ENCODE measurements at regions not wholly inside any gene's neighbourhood (a gene's known extent, or its start where the extent isn't known, plus 50 kb on each side); places are given as distances from the start of the nearest gene placed in this dataset.
"Not testable (repeated sequence)": the region's sequence is repeated elsewhere in the genome, so short reads cannot be mapped to it uniquely, and the experiment has no call there.

DNA sequence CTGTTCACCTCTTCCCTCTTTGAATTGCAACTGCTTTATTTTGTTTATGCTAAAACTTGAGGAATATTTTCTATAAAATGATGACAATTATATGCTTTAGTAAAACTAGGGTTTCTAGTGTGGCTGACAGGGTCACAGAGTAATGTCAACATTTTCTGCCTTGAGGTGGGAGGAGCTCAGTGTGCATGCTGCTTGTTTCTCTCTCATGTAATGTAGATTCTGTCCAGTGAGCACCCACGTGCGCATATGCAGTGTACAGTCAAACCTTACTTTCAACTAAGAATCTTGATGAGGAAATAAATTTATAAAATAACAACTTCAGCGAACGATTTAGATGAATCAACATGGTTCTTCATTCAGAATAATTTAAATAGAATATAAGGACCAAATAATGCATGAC is 603.9 kb downstream of the PCDH17 start:
- DNase-seq = no peak

DNA sequence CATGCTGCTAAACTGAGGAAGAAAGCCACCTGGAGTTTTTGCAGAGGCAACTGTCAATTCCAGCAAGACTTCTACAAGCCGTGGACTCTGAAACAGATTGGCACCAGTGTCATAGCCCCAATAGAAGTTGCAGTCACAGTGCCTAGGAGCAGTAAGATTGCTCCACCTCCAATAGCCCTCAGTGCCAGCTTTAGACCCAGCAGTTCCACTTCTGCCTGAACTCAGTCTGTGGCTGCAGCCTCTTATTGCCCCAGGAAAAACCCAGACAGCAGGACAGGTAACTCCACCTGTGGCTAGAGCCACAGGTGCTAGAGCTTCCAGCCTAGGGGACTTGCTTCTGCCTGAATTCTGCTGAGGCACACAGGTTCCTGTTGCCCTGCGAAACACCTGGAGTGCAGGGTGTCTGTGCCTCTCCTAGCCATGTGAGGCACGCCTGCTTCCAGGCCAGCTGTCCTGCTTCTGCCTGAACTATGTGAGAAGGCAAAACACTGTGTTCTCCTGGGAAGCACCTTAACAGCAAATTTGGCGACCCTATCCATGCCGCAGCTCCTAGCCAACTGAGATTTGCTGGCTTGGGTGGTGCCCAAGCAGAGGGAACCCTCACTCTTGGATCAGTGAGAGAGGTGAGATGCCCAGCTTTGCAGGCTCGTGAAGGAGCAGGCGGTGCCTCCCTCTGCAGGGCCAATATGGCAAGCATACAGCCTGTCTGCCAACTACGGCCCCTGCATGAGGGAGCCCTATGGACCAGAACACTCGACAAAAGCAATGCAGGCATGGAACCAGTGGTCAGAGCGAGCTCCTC is 607.6 kb downstream of the PCDH17 start:
- DNase-seq = no peak

DNA sequence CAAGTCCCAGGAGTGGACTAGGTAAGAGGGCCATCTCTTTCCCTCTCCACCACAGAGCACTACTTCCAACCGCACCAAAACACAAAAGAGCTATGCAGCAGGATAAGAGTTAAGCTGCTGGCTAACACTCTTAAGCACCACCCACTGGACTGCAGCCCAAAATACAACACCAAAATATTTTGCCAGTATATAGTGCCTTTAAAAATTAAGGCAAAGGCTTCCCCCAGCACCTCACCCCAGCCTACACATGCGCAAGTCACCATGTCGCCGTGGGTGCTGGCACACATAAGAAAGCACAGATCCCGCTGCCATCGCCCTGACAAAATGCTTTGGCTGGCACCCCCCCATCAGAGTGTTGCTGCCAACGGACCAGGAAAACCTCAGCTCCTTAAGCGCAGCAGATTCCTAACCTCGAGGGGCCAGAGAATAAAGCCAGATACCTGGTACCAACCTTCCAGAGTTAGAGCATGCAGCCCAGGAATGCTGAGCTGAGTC is 608.3 kb downstream of the PCDH17 start:
- no peak for DNase-seq

DNA sequence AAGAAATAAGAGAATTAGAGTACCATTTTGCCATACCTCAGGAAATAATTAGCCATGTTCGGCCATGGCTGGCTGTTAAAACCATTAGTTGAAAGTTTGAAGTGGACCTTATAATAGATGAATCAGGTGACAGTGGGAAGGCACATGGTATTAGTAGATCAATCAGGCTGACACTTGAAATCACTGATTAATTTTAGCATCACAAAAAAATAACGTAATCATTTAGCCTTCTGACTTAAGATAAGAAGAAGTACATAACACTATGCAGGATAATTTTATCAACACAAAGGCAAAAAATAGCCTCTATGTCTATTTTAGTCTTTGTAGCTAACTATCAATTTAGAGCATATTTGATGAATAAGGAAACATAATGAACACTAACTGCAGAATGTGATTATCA is 615.5 kb downstream of the PCDH17 start:
- no peak for DNase-seq

DNA sequence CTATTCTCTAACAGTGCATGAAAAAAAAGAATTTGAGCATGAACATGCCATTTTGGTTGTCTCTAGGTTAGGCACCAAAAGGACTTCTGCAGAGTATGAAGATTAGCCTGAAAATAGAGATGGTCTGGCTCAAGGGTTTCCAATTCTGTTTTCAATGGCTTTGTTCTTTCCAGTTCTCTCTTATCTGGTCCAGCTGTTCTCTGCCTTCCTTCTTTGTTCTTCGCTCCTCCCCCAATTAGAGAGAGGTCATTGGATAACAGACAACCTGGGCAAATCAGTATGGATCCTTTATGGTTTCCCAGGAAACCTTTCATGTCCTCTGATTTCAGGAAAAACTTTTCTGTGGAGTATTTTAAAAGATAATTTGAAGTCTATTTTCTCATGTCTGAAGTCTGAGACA is 623.4 kb downstream of the PCDH17 start:
- no peak for DNase-seq

DNA sequence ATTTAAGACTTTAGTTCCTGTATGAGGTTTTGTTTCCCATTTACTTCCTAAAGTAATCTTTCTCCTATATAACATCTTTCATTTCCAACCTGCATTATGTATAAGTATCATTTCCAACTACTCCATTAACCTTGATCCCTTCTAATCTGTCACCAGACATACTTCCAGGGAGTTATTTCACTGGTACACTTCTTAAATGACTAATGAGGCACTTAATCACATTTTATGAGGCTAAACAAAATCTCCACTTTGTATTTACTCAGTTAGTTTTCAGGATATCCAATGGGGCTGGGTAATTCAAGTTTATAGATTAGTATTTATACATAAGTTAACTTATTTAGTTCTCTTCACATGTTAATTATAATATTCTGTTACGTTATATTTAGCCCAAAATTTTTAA is 634.7 kb downstream of the PCDH17 start:
- DNase-seq = no peak

DNA sequence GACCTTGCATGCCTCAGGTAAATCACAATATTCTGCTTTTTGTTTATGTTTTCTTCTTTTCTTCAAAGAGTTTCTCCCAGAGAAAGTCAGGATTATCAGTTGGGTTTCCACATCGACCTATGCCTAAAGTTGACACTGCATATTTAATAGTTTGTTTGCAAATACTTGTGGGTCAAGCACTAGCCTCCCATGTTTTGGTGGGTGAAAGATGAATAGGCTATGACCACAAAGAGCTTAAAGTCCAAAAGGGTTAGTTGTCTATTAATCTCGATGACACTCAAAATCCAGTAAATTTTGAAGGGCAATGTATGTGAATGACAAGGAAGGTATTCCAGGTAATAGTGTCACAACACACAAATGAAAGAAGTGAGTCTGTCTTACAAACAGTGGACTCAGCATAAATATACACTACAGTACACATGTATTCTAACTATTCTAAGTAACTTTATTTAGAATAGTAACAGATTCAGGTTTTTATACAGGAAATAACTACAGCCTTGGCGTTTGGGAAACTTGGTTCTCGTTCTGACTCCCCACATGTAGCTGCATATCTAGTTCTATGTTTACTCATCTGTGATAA is 667.1 kb downstream of the PCDH17 start:
- no peak for DNase-seq

DNA sequence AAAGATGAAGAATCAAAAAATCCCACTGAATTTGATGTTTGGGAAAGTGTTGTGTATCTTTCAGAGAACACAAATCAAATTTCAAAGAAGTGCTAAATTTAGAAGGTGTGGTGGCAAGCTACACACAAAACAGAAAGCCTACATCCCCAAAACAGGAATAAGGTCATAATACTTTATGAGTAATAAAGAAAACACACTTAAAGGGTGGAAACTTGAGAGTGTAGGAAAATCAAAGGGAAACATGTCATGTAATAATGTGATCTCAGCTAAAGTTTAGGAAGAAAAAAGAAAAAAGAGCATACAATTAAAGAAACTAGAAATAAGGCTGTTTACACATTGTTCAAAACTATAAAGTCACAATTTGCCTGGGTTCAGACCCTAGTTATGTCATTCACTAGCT is 668.7 kb downstream of the PCDH17 start:
- no peak for DNase-seq

DNA sequence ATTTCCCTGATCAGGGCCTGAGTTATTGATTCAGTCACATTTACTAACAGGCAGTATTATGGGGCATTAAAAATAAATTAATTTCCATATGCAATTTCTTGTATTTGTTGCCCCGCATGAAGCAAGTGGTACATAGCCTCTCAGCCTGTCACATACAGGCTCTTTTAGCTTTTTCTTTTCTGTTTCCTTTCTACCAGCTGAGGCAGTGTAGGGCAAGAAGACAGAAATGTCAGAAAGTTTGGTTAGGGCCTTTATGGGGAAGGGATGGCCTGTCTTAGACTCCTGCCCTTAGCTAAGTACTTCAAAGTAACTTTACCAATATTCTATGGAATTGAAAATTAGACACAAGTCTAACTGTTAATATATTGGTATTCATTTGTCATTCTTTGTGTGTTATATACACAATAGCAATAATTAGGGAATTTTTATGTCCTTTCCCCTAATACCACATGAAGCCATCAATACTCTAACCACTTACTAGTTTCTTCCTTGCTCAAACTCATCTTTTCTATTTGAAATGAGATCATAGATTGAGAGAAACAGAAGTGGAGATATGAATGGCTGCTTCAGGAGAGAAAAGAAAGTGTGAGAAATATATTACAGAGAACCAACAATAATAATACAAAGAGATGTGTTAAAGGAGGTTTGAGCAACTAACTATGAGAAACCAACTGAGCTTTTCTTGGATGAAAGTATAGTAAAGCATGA is 669.6 kb downstream of the PCDH17 start:
- no peak for DNase-seq

DNA sequence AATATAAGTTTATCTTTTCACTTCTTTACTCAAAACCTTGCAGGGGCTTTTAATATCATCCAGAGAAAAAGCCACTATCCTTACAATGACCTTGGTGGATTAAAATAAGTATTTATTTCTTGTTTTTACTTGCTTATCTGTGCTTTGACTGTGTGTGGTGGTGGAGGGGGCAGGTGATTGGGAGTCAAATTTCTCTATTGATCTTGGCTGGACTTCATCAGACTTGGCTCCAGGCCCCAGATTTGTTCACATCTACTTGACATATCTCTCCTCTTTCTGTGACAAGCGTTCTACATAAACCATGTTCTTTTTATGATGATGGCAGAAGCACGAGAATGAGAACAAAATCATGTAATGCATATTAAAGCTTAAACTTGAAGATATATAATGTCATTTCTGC is 670.8 kb downstream of the PCDH17 start:
- DNase-seq = no peak

DNA sequence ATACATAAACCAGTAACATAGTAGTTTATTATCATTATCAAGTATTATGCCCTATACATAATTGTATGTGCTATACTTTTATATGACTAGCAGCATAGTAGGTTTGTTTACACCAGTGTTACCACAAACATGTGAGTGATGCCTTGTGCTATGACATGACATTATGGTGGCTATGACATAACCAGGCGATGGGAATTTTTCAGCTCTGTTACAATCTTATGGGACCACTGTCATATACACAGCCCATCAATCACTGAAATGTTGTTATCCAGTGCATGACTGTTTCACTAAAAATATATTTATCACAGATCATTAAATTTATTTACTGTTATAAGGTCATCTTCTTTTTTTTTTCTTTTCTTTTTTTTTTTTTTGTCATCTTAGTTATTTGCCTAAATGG is 674.5 kb downstream of the PCDH17 start:
- no peak for DNase-seq

DNA sequence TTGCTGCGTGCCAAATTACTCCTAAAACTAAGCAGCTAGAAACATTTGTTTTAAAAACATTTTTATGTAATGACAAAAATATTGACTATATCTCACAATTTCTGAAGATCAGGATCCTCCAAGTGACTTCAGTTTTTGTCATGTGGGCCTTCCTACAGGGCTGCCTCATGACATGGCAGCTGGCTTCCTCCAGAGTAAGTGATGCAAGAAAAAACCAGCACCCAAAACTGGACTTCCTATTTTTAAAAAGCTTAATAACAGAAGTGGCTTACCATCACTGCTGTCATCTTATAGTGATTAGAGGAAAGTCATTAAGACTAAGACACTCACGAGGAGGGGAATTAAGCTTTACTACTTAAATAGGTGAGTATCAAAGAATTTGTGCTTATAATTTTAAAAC is 681.7 kb downstream of the PCDH17 start:
- DNase-seq = no peak

DNA sequence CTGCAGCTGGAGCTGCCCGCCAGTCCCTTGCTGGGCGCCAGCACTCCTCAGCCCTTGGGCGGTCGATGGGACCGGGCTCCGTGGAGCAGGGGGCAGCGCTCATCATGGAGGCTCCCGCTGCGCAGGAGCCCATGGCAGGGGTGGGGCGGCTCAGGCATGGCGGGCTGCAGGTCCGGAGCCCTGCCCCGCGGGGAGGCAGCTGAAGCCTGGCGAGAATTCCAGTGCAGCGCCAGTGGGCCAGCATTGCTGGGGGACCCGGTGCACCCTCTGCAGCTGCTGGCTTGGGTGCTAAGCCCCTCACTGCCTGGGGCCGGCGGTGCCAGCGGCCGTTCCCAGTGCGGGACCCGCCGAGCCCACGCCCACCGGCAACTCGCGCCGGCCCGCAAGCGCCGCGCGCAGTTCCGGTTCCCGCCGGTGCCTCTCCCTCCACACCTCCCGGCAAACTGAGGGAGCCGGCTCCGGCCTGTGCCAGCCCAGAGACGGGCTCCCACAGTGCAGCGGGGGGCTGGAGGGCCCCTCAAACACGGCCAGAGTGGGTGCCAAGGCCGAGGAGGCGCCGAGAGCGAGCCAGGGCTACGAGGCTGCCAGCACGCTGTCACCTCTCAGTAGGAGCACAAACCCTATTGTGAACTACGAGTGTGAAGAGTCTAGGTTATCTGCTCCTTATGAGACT is 687.1 kb downstream of the PCDH17 start:
- no peak for DNase-seq

DNA sequence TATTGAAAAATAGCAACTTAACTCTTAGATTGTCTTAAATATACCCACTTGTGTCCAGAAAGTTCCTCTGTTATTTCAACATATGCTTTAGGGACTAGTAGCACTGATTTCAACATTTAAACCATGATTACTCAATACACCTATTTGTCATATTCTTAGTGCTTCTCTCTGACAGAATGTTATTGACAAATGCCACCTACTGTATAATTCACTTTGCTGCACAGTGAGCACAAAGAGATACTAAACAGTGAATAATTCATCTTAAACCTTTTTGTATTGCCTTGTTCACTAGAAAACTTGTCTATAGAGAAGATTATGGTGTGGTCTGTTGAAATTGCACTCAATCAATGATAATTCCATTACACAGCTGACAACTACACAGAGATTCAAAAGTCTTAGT is 692.6 kb downstream of the PCDH17 start:
- DNase-seq = no peak

DNA sequence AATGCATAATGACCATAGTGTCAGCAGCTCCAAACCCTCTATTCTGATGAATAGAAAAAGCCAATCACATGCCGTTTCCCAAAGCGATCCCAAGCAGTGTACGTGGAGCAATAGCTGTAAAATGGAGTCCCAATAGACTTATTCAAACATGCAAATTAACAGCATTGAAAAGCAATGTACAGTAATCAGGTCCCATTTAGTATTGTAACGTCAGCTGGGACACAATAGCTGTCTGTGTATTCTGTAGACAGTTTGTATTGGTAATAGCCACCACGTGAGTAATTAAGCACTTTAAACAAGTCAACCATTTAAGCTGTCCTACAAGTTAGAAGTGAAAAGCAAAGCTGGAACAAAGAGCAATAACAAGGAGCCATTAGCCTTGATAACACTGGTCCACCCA is 698.2 kb downstream of the PCDH17 start:
- no peak for DNase-seq

DNA sequence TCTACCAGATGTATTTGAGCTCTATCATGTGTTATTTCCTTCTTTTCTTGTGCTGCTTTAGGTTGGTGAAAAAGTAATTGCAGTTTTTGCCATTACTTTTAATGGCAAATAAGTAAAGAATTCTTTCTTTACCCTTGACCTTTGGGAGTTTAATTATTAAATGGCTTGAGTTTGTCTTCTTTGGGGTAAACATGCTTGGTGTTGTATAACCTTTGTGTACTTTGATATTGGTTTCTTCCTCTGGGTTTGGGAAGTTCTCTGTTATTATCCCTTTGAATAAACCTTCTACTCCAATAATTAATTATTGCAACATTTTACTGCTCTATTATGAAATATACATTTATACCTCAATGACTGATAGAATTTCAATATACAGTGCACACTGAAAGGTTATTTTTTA is 709.4 kb downstream of the PCDH17 start:
- no peak for DNase-seq

DNA sequence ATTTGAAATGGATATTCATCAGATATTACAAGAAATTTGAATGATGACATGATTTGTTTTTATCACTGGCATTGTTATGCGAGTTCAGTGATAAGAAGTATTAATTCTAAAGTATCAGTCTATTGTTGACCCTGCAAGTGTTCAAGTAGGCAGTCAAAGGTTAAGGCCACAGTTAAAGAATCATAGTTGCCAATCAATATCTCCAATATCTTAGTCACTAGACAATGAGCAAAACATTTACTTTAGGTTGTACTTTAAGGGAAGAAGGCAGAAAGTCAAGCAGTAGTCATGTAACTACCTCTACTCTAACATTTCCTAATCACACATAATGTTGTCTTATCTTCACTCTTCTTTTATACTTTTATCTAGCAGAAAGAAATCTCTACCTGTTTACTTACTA is 709.8 kb downstream of the PCDH17 start:
- no peak for DNase-seq

DNA sequence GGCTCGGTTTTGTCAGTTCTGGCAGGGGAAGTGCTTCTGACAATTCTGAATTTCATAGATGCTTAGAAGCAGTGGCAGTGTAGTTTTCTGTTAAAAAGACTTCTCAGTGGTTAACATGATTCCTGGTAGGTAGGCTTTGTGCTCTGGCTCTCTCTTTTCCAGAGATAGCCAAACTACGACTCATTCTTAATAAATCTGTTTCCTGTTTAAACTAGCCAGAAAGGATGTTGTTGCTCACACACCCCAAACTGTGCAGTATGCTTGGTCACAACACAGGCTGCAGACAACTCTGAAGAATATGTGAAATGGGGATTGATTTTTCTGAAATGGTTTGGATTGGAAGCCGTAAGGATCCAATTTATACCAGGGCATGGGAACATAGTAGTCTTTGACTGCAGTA is 711.5 kb downstream of the PCDH17 start:
- no peak for DNase-seq

DNA sequence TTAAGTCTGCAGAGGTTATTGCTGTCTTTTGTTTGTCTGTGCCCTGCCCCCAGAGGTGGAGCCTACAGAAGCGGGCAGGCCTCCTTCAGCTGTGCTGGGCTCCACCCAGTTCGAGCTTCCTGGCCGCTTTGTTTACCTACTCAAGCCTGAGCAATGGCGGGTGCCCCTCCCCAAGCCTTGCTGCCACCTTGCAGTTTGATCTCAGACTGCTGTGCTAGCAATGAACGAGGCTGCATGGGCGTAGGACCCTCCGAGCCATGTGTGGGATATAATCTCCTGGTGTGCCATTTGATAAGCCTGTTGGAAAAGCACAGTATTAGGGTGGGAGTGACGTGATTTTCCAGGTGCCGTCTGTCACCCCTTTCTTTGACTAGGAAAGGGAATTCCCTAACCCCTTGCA is 720.6 kb downstream of the PCDH17 start:
- not testable (repeated sequence) for DNase-seq

DNA sequence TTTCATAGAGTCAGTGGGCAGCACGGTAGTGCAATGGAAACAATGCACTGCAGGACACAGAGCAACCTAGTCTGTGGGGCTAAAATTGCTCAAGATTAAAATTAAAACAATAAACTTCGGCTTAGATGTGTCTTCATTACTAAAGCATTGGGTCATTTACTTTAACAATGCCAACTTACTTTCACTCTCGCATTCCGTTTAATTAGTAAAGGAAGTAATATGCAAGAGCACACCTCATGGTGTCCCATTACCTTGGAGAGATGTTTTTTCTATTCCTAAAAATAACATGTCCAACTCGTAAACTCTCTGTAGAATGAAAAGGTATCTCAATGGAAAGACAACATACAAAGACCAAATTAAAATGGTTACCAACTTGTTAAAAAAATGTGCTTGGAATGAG is 738.4 kb downstream of the PCDH17 start:
- no peak for DNase-seq

DNA sequence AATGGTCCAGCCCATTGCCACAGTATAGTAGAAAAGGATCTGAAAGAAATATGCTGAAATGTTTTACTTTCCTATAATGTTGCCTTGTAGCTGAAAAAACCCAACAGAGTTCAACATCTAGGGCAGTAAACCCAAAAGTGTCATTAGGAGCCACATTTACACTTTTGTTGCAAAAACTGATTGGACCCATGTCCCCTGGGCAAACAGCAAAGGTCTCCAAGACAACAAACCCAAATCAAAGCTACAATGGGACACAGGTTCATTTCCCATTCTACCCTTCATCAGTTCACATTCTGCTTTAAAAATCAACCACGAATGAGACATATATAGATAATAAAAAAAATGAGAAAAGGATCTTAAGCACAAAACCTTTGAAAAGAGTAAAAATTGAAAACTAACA is 744.8 kb downstream of the PCDH17 start:
- no peak for DNase-seq

DNA sequence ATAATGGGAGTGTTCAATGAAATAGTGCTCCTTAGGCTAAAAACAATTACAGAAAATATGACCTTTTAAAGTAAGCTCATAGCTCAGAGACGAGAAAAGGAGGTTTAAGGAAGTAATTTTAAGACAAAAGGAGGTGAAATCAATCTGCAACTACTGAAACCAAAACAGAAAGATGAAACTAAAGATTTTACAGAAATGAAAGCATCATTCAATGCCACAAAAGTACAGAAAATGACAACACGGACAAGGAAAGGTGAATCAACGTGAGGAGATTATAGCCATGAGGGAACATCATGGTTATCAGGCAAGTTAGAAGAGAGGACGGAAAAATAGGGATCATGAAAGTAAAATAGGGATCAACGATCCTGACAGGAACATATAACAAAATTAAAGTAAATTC is 745.2 kb downstream of the PCDH17 start:
- no peak for DNase-seq

DNA sequence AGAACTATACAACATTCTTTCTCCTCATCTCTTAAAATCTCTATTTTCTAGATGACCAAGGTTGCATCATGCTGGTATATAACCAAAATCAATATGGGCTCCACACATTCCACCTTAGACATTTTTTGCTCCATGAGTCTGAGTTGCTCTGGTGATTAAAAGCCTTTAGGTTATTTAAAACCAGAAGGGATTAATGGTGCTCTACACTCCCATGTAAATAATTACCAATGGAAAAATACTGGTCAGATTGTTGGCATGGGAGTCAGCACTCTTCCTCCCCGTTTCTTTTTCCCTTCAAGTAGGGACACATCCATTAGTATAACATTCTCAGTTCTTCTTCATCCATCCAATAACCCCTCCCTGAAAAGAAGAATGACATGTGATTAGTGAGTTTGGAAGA is 747.7 kb downstream of the PCDH17 start:
- no peak for DNase-seq

DNA sequence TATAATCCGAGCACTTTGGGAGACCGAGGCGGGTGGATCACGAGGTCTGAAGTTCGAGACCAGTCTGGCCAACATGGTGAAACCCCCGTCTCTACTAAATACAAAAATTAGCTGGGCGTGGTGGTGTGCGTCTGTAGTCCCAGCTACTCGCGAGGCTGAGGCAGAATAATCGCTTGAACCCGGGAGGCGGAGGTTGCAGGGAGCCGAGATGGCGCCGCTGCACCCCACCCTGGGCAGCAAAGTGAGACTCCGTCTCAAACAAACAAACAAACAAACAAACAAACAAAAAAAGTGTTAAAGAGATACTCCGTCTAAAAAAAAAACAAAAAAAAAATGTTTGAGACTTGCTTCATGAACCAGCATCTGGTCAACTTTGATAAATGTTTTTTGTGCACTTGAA is 753.8 kb downstream of the PCDH17 start:
- DNase-seq = not testable (repeated sequence)
